HG02798 (cell line): ENCODE measurements at regions not wholly inside any gene's neighbourhood (a gene's known extent, or its start where the extent isn't known, plus 50 kb on each side); places are given as distances from the start of the nearest gene placed in this dataset.
A peak's percentile ranks its signal among the peaks of the same experiment; 100 is the strongest.
"Not testable (repeated sequence)": the region's sequence is repeated elsewhere in the genome, so short reads cannot be mapped to it uniquely, and the experiment has no call there.

Source experiments
- ATAC-seq: cut with Tn5 transposase; IDR thresholded peaks from one replicate; pipeline ENCODE4 v1.9.1; 2021; ENCODE audit warnings: mild to moderate bottlenecking; ENCODE audit not compliant: unreplicated experiment, poor library complexity

DNA sequence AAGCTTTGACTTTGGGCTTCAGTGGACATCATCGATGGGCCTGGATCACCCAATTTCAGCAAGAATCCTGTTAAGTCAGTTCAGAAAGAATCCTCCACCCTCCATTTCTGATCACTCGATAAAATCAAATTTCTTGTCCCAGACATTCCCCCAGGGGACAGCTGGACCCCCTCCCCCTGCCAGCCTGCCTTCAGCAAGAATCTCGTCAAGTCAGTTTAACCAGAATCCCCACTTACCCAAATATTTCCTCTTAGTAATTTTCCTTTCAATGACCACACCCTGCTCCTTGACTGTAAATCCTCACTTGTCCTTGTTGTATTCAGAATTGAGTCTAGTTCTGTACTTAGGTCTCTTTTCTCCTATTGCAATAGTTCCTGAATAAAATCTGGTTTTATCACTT lies 766.9 kb downstream of the XPNPEP1 start:
- no peak for ATAC-seq

- ATAC-seq = no peak
Observed at GRCh38 chr10:109149666-109150350, 773.5 kb downstream of the XPNPEP1 start.

DNA sequence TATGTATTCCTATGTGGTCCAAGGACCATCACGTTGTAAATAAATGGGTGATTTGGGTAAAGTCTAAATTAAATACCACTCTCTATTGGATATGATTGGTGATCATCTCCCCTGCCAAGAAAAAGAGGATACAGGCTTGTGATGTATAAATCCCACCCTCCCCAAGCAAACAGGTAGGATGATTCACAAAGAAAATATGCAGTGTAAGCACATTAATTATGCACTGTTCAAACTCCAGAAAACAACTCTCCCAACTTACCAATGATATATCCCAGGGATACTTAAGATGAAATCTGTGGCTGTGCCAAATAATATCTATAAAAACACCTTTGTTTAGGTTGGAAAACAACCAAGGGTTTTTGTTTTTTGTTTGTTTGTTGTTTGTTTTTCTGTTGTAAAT lies 795.9 kb downstream of the XPNPEP1 start:
- no peak for ATAC-seq

- no peak for ATAC-seq
Observed at GRCh38 chr10:109126541-109126940, 796.8 kb downstream of the XPNPEP1 start.

DNA sequence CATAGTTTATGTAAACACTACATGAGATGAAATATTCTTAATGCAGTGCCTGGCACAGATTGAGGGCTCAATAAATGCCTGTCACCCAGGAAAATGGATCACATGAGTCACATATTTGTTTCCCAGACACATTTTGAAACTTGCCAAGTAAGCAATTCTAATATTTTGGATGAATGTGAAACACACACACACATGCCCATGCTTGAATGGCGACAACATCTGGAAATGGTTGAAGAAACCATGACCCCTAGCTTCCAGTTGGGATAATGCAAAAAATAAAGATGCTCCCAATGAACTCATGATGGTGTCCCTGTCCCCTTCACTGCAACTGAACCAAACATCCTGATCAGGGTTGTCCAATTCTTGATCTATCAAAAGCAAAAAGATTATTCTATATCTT lies 797.3 kb downstream of the XPNPEP1 start:
- no peak for ATAC-seq

DNA sequence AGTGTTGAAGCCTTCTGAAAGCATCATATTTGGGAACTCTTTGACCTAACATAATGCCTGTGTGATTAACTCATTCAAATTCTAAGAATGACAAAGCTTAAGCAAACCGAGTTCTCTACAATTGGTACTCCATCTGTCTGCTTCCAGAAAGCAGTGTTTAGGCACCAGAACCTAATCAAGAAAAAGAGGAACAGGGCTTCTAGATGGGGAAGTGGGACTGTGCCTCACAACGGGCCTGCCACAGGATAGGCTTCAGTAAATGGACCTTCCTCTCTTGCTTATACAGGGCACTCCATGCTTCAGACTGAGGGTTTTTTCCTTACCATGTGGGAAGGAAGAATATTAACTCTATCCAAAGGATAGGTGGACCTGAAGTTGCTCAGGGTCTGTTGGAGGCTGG lies 808.1 kb downstream of the XPNPEP1 start:
- no peak for ATAC-seq

DNA sequence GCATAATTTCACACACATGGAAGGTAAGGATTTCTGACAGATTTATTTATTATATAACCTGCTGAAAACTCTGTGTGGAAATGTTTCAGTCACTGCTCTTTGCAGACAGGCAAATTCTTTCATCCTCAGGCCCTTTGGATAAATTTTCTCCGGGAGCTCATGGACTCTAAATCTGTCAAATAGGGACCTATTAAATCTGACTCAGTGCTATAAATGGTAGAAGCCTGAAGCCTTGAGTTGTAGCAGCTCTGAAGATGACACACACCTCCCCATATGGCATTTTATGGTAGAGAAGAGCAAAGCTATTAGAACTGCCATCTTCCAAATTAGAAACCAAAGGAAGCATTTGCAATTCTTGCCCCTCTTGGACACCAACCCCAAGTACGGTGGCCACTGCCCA lies 808.7 kb downstream of the XPNPEP1 start:
- ATAC-seq = no peak

DNA sequence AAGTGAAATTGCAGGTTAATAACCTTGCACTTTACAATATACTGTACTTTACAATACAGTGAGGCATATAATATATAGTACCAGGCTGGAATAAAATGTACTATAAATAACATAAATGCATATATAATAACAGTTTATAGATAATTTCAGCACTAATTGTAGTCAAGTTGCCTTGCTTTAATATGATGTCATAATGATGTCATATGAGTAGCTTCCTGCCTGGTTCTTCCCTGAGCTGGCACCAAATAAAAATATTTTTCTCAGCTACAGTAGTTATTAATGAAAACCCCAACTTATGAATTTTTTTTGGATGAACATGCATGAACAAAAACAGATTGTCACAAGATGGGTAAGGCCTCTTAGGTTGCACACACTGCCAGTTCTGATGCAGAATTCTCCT lies 816.7 kb downstream of the XPNPEP1 start:
- ATAC-seq = no peak

DNA sequence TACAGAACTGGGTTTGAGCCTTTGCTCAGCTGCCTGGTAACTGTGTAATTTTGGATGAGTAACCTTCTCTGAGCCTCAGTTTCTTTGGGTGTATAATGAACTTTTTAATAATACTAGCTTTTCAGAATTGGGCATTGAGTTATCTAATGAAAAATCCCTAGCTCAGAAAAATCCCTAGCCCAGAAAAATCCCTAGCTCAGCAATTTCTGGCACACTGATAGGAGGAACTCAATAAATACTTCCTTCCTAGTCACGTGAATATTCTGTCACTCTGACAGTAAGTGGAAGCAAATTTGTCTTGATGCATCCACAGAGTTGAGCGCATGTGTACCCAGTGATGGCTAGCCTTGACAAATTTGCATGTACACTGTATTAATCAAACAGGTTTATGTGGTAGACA lies 817.6 kb downstream of the XPNPEP1 start:
- ATAC-seq = no peak

GRCh38 chr10:109104806-109105205 lies 818.5 kb downstream of the XPNPEP1 start:
- no peak for ATAC-seq

- ATAC-seq = no peak
Observed at GRCh38 chr10:109103278-109103677, 820.0 kb downstream of the XPNPEP1 start.

- no peak for ATAC-seq
Observed at GRCh38 chr10:109089779-109090178, 833.5 kb downstream of the XPNPEP1 start.

- ATAC-seq = no peak
Observed at GRCh38 chr10:109071539-109071938, 851.8 kb downstream of the XPNPEP1 start.

- no peak for ATAC-seq
Observed at GRCh38 chr10:109070492-109070891, 852.8 kb downstream of the XPNPEP1 start.

GRCh38 chr10:109067031-109067430 lies 856.3 kb downstream of the XPNPEP1 start:
- no peak for ATAC-seq

DNA sequence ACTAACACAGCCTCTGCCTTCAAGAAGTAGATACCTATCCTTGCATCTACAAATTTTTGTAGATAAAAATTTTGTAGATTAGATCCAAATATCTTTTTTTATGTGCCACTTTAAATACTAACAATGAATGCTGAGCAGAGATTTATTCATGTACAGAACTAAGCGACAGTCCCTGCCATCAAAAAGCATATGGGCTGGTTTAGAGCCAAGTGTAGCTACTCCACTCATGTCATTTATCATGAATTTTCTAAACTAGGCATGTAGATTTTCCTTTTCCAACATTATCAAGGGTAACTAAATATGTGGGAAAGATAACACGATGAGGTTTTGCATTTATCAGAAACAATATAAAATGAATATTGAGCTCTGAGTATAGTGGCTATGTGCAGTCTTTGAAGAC lies 857.5 kb downstream of the XPNPEP1 start:
- ATAC-seq = no peak

DNA sequence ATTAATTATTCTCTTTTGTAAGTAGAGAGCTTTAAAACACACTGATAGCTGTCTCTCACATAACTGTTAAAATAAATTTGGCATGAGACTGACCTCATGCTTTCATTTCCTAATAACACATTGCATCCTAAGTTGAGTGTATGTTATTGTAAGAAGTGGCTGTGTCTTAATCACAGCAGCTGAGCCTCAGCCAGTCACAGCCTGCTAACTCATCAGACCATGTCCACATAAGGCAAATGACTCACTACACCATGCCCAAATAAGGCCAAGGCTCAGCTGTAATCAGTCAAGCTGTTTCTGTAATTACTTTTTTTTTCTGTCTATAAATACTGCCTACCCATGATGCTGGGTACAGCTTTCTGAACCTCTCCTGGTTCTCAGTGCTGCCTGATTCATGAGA lies 860.9 kb downstream of the XPNPEP1 start:
- ATAC-seq = peak; percentile 53

- ATAC-seq = no peak
Observed at GRCh38 chr10:109055243-109055642, 868.1 kb downstream of the XPNPEP1 start.

- ATAC-seq = no peak
Observed at GRCh38 chr10:109047856-109048255, 875.5 kb downstream of the XPNPEP1 start.

GRCh38 chr10:109046427-109046826 lies 876.9 kb downstream of the XPNPEP1 start:
- not testable (repeated sequence) for ATAC-seq

- ATAC-seq = no peak
Observed at GRCh38 chr10:109040622-109041021, 882.7 kb downstream of the XPNPEP1 start.

- ATAC-seq = no peak
Observed at GRCh38 chr10:109037978-109038377, 885.3 kb downstream of the XPNPEP1 start.
